Neutrophil (primary cell): ENCODE measurements at regions not wholly inside any gene's neighbourhood (a gene's known extent, or its start where the extent isn't known, plus 50 kb on each side); places are given as distances from the start of the nearest gene placed in this dataset.
"Not testable (repeated sequence)": the region's sequence is repeated elsewhere in the genome, so short reads cannot be mapped to it uniquely, and the experiment has no call there.

Experiments used
- H3K27ac ChIP-seq: fragments of 200-600 bp; sonication (generic); 2 replicates; pipeline ENCODE4 v1.5.1; 2016; ENCODE audit warnings: mild to moderate bottlenecking, moderate library complexity
- H3K27me3 ChIP-seq: fragments of 200-600 bp; sonication (generic); 2 replicates; pipeline ENCODE4 v1.6.0; 2016; ENCODE audit warnings: mild to moderate bottlenecking
- H3K36me3 ChIP-seq: fragments of 200-600 bp; sonication (generic); 2 replicates; pipeline ENCODE4 v1.5.1; 2017
- H3K4me1 ChIP-seq, 2 experiments: fragments of 200-600 bp in 1 of 2; sonication (generic) in 1 of 2; 1 replicate in 1 of 2; 2 replicates in 1 of 2; pipeline versions ENCODE4 v1.5.1 to v1.6.1; 2013 to 2016; ENCODE audit warnings: low read depth in 1 of 2, low read length in 1 of 2, mild to moderate bottlenecking in 1 of 2, moderate library complexity in 1 of 2; ENCODE audit not compliant: control insufficient read depth in 1 of 2, insufficient read depth in 1 of 2
- H3K4me3 ChIP-seq, 2 experiments: fragments of 200-600 bp in 1 of 2; sonication (generic) in 1 of 2; 1 replicate in 1 of 2; 2 replicates in 1 of 2; pipeline ENCODE4 v1.5.1; 2013 to 2016; ENCODE audit warnings: low read depth in 1 of 2, low read length in 1 of 2, mild to moderate bottlenecking in 1 of 2, moderate library complexity in 1 of 2
- H3K9me3 ChIP-seq: fragments of 200-600 bp; sonication (generic); 2 replicates; pipeline ENCODE4 v1.5.1; 2016
- TF ChIP-seq, protein P1 (sequence below): fragments of 200-600 bp; sonication (generic); IDR thresholded peaks from 2 replicates; pipeline ENCODE4 v1.5.1; 2016; ENCODE audit warnings: antibody characterized with exemption

DNA sequence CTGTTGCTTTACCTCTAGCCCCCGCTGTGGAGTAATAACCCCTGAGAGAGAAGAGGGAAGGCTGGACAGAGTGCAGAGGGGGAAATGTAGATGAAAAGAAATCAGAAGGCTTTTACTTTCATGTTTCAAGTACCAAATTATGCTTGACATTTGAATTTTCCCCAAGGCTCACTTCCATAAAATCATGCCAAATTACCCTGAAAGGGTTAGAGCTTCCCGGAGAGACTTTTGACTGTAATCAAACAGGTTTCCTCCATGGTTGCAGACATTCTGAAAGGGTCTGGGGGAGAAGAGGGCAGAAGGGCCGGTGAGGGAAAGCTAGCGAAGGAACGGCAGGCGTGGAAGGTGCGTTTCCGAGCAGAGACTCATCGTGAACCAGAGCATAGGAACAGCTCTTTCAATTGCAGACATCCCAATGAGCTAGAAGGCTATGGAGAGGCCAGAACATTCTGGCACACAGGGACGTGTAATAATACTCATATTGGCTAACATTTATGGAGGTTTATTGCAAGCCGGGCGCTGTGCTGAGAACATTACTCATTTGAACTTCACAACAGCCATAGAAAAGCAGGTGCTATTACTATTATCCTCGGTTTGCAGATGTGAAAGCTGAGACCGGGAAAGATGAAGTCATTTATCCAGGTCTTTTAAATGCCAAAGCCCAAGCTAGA, 620.8 kb upstream of the AUTS2 start:
- TF ChIP-seq, protein P1, sequence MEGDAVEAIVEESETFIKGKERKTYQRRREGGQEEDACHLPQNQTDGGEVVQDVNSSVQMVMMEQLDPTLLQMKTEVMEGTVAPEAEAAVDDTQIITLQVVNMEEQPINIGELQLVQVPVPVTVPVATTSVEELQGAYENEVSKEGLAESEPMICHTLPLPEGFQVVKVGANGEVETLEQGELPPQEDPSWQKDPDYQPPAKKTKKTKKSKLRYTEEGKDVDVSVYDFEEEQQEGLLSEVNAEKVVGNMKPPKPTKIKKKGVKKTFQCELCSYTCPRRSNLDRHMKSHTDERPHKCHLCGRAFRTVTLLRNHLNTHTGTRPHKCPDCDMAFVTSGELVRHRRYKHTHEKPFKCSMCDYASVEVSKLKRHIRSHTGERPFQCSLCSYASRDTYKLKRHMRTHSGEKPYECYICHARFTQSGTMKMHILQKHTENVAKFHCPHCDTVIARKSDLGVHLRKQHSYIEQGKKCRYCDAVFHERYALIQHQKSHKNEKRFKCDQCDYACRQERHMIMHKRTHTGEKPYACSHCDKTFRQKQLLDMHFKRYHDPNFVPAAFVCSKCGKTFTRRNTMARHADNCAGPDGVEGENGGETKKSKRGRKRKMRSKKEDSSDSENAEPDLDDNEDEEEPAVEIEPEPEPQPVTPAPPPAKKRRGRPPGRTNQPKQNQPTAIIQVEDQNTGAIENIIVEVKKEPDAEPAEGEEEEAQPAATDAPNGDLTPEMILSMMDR, result no peak
- H3K4me3 ChIP-seq, result no peak overlapping the region
- H3K9me3 ChIP-seq, result no peaks in the 10 kb centered on the region
- H3K36me3 ChIP-seq, result no peaks in the 10 kb centered on the region
- H3K27me3 ChIP-seq, result no peaks in the 10 kb centered on the region
- no peaks in the 10 kb centered on the region for H3K4me1 ChIP-seq
- no peak overlapping the region for H3K27ac ChIP-seq

DNA sequence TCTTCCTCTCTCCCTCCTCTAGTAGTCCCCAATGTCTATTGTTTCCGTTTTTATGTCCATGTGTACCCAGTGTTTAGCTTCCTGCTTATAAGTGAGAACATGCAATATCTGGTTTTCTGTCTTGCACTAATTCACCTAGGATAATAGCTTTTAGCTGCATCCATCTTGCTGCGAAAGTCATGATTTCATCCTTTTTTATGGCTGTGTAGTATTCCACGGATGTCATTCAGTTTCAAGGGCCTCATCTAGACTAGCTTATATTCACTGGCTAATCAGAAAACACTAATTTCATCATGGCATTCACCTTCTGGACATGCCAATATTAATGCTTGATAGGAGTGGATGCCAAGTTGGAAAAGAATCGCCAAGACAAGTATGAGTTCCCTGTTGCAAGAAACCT, 619.6 kb upstream of the AUTS2 start:
- Histone ChIP-seq H3K4me1 (no peaks in the 10 kb centered on the region), H3K27me3 (no peaks in the 10 kb centered on the region), H3K4me3 (no peak overlapping the region), H3K36me3 (no peaks in the 10 kb centered on the region), H3K27ac (no peak overlapping the region), H3K9me3 (no peaks in the 10 kb centered on the region)
- TF ChIP-seq, protein P1, result no peak

DNA sequence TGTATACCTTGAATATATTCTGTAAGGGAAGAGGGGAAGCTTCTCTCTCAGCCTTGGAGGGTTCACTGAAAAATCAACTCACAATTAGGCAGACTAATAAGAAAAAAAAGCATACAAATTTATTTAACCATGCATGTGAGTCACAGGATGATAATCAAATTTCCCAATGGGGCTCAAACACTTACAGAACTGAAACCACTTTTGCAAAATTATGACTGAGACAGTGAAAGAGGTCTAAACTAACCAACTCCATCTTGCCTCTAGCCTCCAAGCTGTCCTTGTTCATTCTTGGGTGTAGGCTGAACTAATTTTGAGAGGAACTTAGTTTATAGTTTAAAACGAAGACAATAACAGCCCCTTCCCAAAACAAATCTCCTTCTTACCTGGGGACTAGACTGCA, 618.3 kb upstream of the AUTS2 start:
- H3K27ac ChIP-seq, result no peak overlapping the region

DNA sequence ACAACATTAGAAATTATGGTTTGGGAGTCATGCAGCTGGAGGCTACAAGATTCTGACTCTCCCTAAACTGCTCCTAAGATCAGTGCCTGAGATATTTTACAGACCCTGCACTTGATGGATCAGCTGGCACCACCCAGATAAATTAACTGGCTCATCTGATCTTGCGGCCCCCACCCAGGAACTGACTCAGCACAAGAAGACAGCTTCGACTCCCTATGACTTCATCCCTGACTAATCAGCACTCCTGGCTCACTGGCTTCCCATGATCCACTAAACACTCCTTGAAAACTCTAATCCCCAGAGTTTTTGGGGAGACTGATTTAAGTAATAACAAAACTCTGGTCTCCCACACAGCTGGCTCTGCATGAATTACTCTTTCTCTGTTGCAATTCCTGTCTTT, 617.8 kb upstream of the AUTS2 start:
- not testable (repeated sequence) for H3K4me1 ChIP-seq, H3K9me3 ChIP-seq, H3K4me3 ChIP-seq, H3K36me3 ChIP-seq, H3K27ac ChIP-seq, H3K27me3 ChIP-seq

More for the DNA sequence above, 618.3 kb upstream of the AUTS2 start:
- TF ChIP-seq, protein P1, result no peak
- Histone ChIP-seq H3K27me3 (no peaks in the 10 kb centered on the region), H3K9me3 (no peaks in the 10 kb centered on the region), H3K36me3 (no peaks in the 10 kb centered on the region), H3K4me1 (no peaks in the 10 kb centered on the region), H3K4me3 (no peak overlapping the region)

DNA sequence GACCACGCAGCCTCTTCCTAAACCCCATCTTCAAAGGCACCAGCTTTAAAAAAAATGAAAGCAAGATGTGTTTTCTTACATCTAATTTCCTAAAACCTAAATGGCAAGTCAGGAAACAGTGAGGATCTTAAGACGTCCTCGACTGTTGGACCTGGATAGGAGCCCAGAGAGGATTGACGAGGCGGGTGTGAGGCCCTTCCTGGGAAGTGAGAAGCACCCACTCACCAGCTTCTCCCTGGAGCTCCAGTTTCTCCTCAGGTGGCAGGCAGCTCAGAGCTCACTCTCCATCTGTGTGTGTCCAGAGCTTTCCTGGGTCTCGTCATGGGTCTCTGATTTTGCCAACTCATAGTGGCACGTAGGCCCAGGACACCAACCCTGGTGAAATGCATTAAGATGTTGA, 614.0 kb upstream of the AUTS2 start:
- TF ChIP-seq, protein P1, result no peak
- Histone ChIP-seq H3K27ac (no peak overlapping the region), H3K36me3 (no peaks in the 10 kb centered on the region), H3K4me3 (no peak overlapping the region), H3K27me3 (no peaks in the 10 kb centered on the region), H3K9me3 (no peaks in the 10 kb centered on the region), H3K4me1 (no peaks in the 10 kb centered on the region)

DNA sequence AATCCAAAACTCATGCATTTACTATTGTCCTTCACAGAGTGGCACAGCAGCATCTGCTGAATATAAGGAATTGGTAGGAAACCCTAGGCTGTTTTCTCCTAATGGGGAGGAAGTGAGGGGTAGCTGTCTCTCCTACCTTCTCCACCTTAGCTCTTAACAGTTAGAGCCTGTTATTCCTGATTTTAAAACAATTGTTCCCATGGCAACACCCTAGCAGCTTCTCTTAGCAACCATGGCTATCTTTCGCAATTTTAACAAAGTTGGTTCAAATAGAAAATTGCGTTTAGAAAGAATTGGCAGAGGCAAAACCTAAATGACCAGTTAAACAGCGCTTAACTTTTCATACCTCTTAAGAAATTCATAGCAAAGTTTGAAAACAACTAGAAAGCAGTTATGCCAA, 603.4 kb upstream of the AUTS2 start:
- no peak overlapping the region for H3K27ac ChIP-seq
- no peaks in the 10 kb centered on the region for H3K9me3 ChIP-seq
- no peaks in the 10 kb centered on the region for H3K36me3 ChIP-seq
- H3K4me1 ChIP-seq, result no peaks in the 10 kb centered on the region
- no peak overlapping the region for H3K4me3 ChIP-seq
- no peaks in the 10 kb centered on the region for H3K27me3 ChIP-seq
- TF ChIP-seq, protein P1, result no peak
